ENCODE measurements at regions not wholly inside any gene's neighbourhood (a gene's known extent, or its start where the extent isn't known, plus 50 kb on each side); places are given as distances from the start of the nearest gene placed in this dataset.
A peak's percentile ranks its signal among the peaks of the same experiment; 100 is the strongest.
"Not testable (repeated sequence)": the region's sequence is repeated elsewhere in the genome, so short reads cannot be mapped to it uniquely, and the experiment has no call there.

- not testable (repeated sequence) for H3K9me3 Mint-ChIP-seq, DNase-seq, H3K36me3 Mint-ChIP-seq, H3K27ac Mint-ChIP-seq, H3K4me3 Mint-ChIP-seq
- H3K4me1 Mint-ChIP-seq: peaks cover 5 to 24% of the 10 kb centered on the region in 2 donors
- peaks cover 2 to 15% (median 12%) of the 10 kb centered on the region in 3 donors for H3K27me3 Mint-ChIP-seq (ENCODE audit: low read depth in 3 of 3)
These were observed 63.2 kb upstream of the CCDC167 start for GRCh38 chr6:37562926-37563288.

GRCh38 chr6:37561361-37561760 is 61.7 kb upstream of the CCDC167 start:
- peaks cover 0 to 9% (median 0%) of the 10 kb centered on the region in 3 donors for H3K36me3 Mint-ChIP-seq
- no peak for DNase-seq
- peaks cover 2 to 11% (median 8%) of the 10 kb centered on the region in 3 donors for H3K27me3 Mint-ChIP-seq (ENCODE audit: low read depth in 3 of 3)
- no peaks in the 10 kb centered on the region for H3K9me3 Mint-ChIP-seq
- H3K4me3 Mint-ChIP-seq: no peak overlapping the region
- H3K4me1 Mint-ChIP-seq: peaks cover 0 to 21% of the 10 kb centered on the region in 2 donors
- H3K27ac Mint-ChIP-seq: peak overlapping the region in 1 of 6 donors; percentile 50

- H3K27ac Mint-ChIP-seq: peak overlapping the region in 1 of 6 donors; percentile 2
- H3K9me3 Mint-ChIP-seq: no peaks in the 10 kb centered on the region
- H3K4me3 Mint-ChIP-seq: no peak overlapping the region
- peaks cover 0 to 10% (median 9%) of the 10 kb centered on the region in 3 donors for H3K27me3 Mint-ChIP-seq (ENCODE audit: low read depth in 3 of 3)
- H3K4me1 Mint-ChIP-seq: peaks cover 0 to 18% of the 10 kb centered on the region in 2 donors
- H3K36me3 Mint-ChIP-seq: peaks cover 0 to 9% (median 0%) of the 10 kb centered on the region in 3 donors
- DNase-seq: no peak
These were observed 61.0 kb upstream of the CCDC167 start for GRCh38 chr6:37560737-37561103.

GRCh38 chr6:37559501-37559900 is 59.8 kb upstream of the CCDC167 start:
- no peak for DNase-seq
- H3K4me1 Mint-ChIP-seq: peaks cover 0 to 18% of the 10 kb centered on the region in 2 donors
- peak overlapping the region in 1 of 6 donors; percentile 12 for H3K27ac Mint-ChIP-seq
- peaks cover 0 to 9% (median 0%) of the 10 kb centered on the region in 3 donors for H3K36me3 Mint-ChIP-seq
- H3K9me3 Mint-ChIP-seq: no peaks in the 10 kb centered on the region
- H3K27me3 Mint-ChIP-seq (ENCODE audit: low read depth in 3 of 3): peaks cover 0 to 9% (median 8%) of the 10 kb centered on the region in 3 donors
- H3K4me3 Mint-ChIP-seq: no peak overlapping the region

GRCh38 chr6:37559050-37559449 is 59.4 kb upstream of the CCDC167 start:
- Mint-ChIP-seq H3K4me3 (no peak overlapping the region), H3K36me3 (peaks cover 0 to 6% (median 0%) of the 10 kb centered on the region in 3 donors)

GRCh38 chr6:37558646-37559045 is 59.0 kb upstream of the CCDC167 start:
- Mint-ChIP-seq H3K36me3 (peaks cover 0 to 4% (median 0%) of the 10 kb centered on the region in 3 donors), H3K27me3 (ENCODE audit: low read depth in 3 of 3) (peaks cover 0 to 9% (median 8%) of the 10 kb centered on the region in 3 donors), H3K4me3 (no peak overlapping the region), H3K27ac (peak overlapping the region in 2 of 6 donors; percentile 9 to 18), H3K4me1 (peaks cover 2 to 25% of the 10 kb centered on the region in 2 donors), H3K9me3 (no peaks in the 10 kb centered on the region)
- no peak for DNase-seq

More at GRCh38 chr6:37559050-37559449, 59.4 kb upstream of the CCDC167 start:
- no peak for DNase-seq
- H3K27me3 Mint-ChIP-seq (ENCODE audit: low read depth in 3 of 3): peaks cover 0 to 9% (median 8%) of the 10 kb centered on the region in 3 donors
- no peaks in the 10 kb centered on the region for H3K9me3 Mint-ChIP-seq
- H3K27ac Mint-ChIP-seq: peak overlapping the region in 3 of 6 donors; percentile 9 to 73 (median 29)
- H3K4me1 Mint-ChIP-seq: peaks cover 0 to 21% of the 10 kb centered on the region in 2 donors

- Mint-ChIP-seq H3K27ac (no peak overlapping the region), H3K27me3 (ENCODE audit: low read depth in 3 of 3) (peaks cover 0 to 9% (median 8%) of the 10 kb centered on the region in 3 donors), H3K4me3 (no peak overlapping the region), H3K4me1 (peaks cover 6 to 29% of the 10 kb centered on the region in 2 donors), H3K9me3 (no peaks in the 10 kb centered on the region), H3K36me3 (peaks cover 0 to 4% (median 0%) of the 10 kb centered on the region in 3 donors)
- no peak for DNase-seq
These were observed 58.5 kb upstream of the CCDC167 start for GRCh38 chr6:37558168-37558567.

- Mint-ChIP-seq H3K27ac (peak overlapping the region in 1 of 6 donors; percentile 30), H3K4me1 (peaks cover 7 to 29% of the 10 kb centered on the region in 2 donors), H3K4me3 (no peak overlapping the region), H3K36me3 (peaks cover 0 to 4% (median 0%) of the 10 kb centered on the region in 3 donors), H3K9me3 (no peaks in the 10 kb centered on the region), H3K27me3 (ENCODE audit: low read depth in 3 of 3) (peaks cover 0 to 9% (median 8%) of the 10 kb centered on the region in 3 donors)
- DNase-seq: no peak
These were observed 58.0 kb upstream of the CCDC167 start for GRCh38 chr6:37557645-37558114.

- no peak overlapping the region for H3K4me3 Mint-ChIP-seq
- H3K36me3 Mint-ChIP-seq: peaks cover 0 to 4% (median 0%) of the 10 kb centered on the region in 3 donors
- H3K9me3 Mint-ChIP-seq: no peaks in the 10 kb centered on the region
- no peak for DNase-seq
- peaks cover 0 to 10% (median 9%) of the 10 kb centered on the region in 3 donors for H3K27me3 Mint-ChIP-seq (ENCODE audit: low read depth in 3 of 3)
- H3K4me1 Mint-ChIP-seq: peaks cover 7 to 29% of the 10 kb centered on the region in 2 donors
- peak overlapping the region in 1 of 6 donors; percentile 30 for H3K27ac Mint-ChIP-seq
These were observed 57.4 kb upstream of the CCDC167 start for GRCh38 chr6:37556881-37557644.

- Mint-ChIP-seq H3K4me3 (no peak overlapping the region), H3K27ac (peak overlapping the region in 3 of 6 donors; percentile 45 to 71 (median 47)), H3K4me1 (peaks cover 7 to 26% of the 10 kb centered on the region in 2 donors), H3K36me3 (peaks cover 0 to 4% (median 0%) of the 10 kb centered on the region in 3 donors), H3K9me3 (no peaks in the 10 kb centered on the region), H3K27me3 (ENCODE audit: low read depth in 3 of 3) (peaks cover 3 to 11% (median 7%) of the 10 kb centered on the region in 3 donors)
- no peak for DNase-seq
These were observed 55.5 kb upstream of the CCDC167 start for GRCh38 chr6:37555040-37555781.

GRCh38 chr6:37554480-37554819 is 54.8 kb upstream of the CCDC167 start:
- Mint-ChIP-seq H3K9me3 (no peaks in the 10 kb centered on the region), H3K27ac (peak overlapping the region in 1 of 6 donors; percentile 73), H3K4me3 (no peak overlapping the region), H3K27me3 (ENCODE audit: low read depth in 3 of 3) (peaks cover 4 to 13% (median 5%) of the 10 kb centered on the region in 3 donors), H3K36me3 (peaks cover 0 to under 1% (median 0%) of the 10 kb centered on the region in 3 donors), H3K4me1 (peaks cover 7 to 18% of the 10 kb centered on the region in 2 donors)
- DNase-seq: no peak

GRCh38 chr6:37552267-37552666 is 52.6 kb upstream of the CCDC167 start:
- H3K27ac Mint-ChIP-seq: no peak overlapping the region
- no peak for DNase-seq
- no peaks in the 10 kb centered on the region for H3K9me3 Mint-ChIP-seq
- H3K36me3 Mint-ChIP-seq: no peaks in the 10 kb centered on the region
- H3K27me3 Mint-ChIP-seq (ENCODE audit: low read depth in 3 of 3): peaks cover 6 to 8% (median 8%) of the 10 kb centered on the region in 3 donors
- no peak overlapping the region for H3K4me3 Mint-ChIP-seq
- peaks cover 20 to 29% of the 10 kb centered on the region in 2 donors for H3K4me1 Mint-ChIP-seq

GRCh38 chr6:37551867-37552266 is 52.2 kb upstream of the CCDC167 start:
- H3K4me3 Mint-ChIP-seq: no peak overlapping the region
- H3K4me1 Mint-ChIP-seq: peaks cover 21 to 33% of the 10 kb centered on the region in 2 donors
- no peaks in the 10 kb centered on the region for H3K9me3 Mint-ChIP-seq
- H3K27me3 Mint-ChIP-seq (ENCODE audit: low read depth in 3 of 3): peaks cover 6 to 9% (median 8%) of the 10 kb centered on the region in 3 donors
- H3K27ac Mint-ChIP-seq: no peak overlapping the region
- H3K36me3 Mint-ChIP-seq: no peaks in the 10 kb centered on the region
- DNase-seq: no peak

GRCh38 chr6:37551446-37551845 is 51.8 kb upstream of the CCDC167 start:
- Mint-ChIP-seq H3K4me3 (no peak overlapping the region), H3K27me3 (ENCODE audit: low read depth in 3 of 3) (peaks cover 6 to 9% (median 8%) of the 10 kb centered on the region in 3 donors), H3K4me1 (peaks cover 21 to 37% of the 10 kb centered on the region in 2 donors), H3K27ac (peak overlapping the region in 1 of 6 donors; percentile 4), H3K9me3 (no peaks in the 10 kb centered on the region), H3K36me3 (no peaks in the 10 kb centered on the region)
- no peak for DNase-seq

All from immature natural killer cell (primary cell).